NCI-H526 (cell line): ENCODE measurements at regions not wholly inside any gene's neighbourhood (a gene's known extent, or its start where the extent isn't known, plus 50 kb on each side); places are given as distances from the start of the nearest gene placed in this dataset.
A peak's percentile ranks its signal among the peaks of the same experiment; 100 is the strongest.
"Not testable (repeated sequence)": the region's sequence is repeated elsewhere in the genome, so short reads cannot be mapped to it uniquely, and the experiment has no call there.

Experiments
- DNase-seq, 2 experiments: peaks; one replicate each; lab custom pipeline; 2025; lab: John Stamatoyannopoulos, UW

DNA sequence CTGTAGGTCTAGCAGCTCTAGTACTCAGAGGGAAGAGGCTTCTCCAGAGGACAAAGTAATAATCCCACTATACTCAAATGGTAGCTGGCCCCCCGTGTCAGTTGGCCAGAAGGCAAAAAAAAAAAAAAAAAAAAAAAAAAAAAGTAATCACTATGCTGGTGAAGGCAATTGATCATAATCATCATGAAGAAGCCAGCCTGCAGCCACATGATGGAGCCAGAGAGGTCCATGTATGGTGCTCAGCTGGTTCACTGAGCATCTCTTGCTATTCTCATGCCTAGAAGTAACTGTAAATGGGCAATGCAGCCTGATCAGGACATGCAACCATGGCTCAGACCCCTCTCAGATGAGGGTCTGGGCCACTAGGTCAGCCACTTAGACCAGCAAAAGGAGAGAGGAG lies 378.8 kb downstream of the MED13L start:
- DNase-seq, result no peak

GRCh38 chr12:115897729-115898128 lies 379.8 kb downstream of the MED13L start:
- no peak for DNase-seq

GRCh38 chr12:115895247-115895646 lies 382.2 kb downstream of the MED13L start:
- DNase-seq, result no peak

- DNase-seq, result no peak
Measured at GRCh38 chr12:115891556-115892164, 385.8 kb downstream of the MED13L start.

DNA sequence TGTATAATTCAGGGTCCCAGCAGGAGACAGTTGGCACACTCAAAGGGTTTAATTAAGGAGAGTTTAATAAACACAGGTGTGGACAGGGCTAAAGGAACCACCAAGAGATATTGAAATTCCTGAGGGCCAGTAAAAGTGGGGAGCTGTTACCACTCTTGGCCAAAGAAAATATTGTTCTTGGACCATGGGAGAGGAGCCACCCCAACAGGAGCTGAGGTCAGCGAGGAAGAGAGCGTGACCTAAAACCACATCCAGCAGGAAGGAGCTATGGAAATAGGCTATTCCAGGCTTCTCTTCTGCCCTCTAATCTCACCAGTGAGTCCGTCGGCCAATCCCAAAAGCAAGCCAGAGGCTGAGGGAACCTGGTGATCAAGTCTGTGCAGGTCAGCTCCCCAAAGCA lies 390.8 kb downstream of the MED13L start:
- no peak for DNase-seq

GRCh38 chr12:115885040-115885690 lies 392.3 kb downstream of the MED13L start:
- DNase-seq, result peak; percentile 43 to 74

DNA sequence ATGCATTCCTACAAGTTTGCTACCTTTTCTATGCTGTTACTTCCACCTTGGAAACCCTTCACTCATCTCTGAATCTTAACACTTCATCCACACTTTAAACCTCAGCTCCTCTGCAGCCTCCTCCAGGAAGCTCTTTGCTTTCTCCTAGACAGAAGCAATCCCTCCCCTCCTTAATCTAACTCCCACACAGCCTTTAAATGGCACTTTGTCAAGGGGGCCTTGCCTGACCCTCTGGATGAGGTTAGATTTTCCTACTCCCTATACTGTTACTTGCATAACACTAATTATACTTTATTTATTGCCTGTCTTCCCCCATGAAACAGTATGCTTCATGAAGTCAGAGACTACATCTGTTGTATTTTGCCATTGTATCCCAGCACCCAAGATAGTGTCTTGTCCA lies 394.6 kb downstream of the MED13L start:
- no peak for DNase-seq

GRCh38 chr12:115880238-115880637 lies 397.3 kb downstream of the MED13L start:
- no peak for DNase-seq

DNA sequence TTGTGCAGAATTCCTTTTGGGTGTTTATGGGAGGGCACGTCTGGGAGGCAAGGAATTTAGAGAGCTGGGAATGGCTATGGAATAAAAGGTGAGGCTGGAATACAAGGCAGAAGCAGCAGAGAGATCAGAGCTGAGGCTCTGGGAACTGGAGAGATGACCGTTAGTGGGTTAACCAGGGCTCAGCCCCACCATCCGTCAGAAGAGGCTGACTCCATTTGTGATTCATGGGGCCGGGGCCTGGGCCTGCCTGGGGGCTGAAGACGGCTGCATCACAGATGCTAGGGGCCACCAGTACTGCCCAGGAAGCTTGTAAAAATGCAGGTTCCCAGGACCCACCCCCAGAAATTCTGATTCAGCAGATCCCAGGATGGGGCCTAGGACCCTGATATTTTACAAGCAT lies 398.1 kb downstream of the MED13L start:
- no peak for DNase-seq

DNA sequence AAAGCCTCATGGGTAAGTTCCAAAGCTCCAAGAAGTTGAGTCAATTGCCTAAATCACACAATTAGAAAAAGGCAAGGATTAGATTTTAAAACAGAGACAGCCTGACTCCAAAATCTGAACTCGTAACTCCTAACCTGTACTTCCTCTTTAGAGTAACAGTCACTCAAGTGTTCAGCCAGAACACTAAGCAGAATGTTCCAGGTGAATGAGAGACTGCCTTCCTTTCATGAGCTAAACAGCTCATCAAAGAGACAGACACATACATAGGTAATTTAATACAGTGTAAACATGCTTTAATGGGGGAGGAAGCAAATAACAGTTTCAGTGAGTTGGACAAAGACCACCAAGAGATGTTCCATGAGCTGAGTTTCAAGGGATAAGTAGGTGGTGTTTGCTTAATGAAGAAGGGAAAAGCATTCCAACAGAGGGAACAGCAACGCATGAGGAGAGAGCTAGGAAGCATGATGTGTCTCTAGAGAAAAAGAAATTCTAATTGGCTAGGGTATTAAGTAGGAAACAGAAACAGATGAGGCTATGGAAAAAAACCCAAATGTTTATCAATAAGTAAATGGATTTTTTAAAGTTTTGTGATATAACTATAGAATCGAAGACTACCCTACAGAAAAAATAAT lies 403.9 kb downstream of the MED13L start:
- DNase-seq, result peak; percentile 27 to 33

- peak; percentile 53 to 63 for DNase-seq
Measured at GRCh38 chr12:115872919-115873357, 404.6 kb downstream of the MED13L start.

- peak in 1 of 2 experiments; percentile 14 for DNase-seq
Measured at GRCh38 chr12:115872212-115872611, 405.3 kb downstream of the MED13L start.

DNA sequence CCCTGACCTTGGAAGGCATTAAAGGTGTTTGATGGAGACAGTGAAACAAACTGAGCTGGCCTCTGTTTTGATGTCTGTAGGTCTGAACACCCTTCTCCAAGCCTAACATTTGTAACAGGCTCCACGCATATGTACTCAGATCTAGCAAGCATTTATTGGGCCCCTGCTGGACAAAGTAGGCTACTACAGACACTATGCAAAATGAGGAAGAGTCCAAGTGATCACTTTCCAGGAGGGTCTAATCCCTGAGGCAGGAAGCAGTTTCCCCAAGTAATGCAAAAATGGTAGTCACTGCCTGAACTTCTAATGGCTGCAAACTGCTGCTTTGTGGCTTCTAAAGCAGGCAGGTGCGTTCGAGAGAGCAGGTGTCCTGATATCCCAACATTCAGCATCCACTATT lies 405.8 kb downstream of the MED13L start:
- peak; percentile 66 to 84 for DNase-seq

DNA sequence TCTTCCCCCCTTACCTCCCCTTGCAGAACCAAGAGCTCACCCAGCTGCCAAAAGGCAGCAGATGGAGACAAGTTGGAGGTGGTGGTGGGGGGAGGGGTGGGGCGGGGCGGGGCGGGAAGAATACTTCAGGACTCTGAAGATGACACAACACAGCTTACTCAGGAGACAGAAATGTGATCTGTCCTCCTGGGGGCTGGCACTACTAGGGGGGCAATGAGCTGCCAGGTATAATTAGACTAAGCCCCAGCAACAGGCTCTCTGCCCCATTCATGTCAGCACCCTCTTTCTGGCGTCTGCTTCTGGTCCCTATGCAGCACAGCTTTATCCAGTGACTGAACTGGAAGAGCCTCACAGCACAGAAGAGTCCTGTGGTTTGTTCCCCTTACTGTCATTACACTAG lies 407.0 kb downstream of the MED13L start:
- no peak for DNase-seq

- no peak for DNase-seq
Measured at GRCh38 chr12:115870021-115870420, 407.5 kb downstream of the MED13L start.

DNA sequence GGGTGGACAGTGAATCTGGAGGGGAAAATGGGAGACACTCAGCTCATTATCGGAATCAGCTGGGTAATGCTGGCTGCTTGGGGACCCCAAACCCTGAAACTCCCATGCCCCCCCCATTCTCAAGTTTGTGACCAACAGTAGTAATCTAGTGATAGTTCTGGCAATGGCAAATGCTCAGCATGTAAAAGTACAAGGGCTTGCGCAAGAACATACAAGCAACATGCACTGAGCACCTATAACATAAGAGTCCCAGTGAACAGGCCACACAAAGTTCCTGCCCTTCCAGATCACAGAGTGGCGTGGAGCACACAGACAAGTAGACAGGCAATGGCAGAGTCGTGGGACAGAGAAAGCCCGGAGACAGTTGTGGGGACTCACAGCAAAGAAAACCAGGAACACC lies 407.9 kb downstream of the MED13L start:
- DNase-seq, result no peak

- no peak for DNase-seq
Measured at GRCh38 chr12:115868624-115869023, 408.9 kb downstream of the MED13L start.

GRCh38 chr12:115867854-115868253 lies 409.6 kb downstream of the MED13L start:
- peak in 1 of 2 experiments; percentile 3 for DNase-seq

DNA sequence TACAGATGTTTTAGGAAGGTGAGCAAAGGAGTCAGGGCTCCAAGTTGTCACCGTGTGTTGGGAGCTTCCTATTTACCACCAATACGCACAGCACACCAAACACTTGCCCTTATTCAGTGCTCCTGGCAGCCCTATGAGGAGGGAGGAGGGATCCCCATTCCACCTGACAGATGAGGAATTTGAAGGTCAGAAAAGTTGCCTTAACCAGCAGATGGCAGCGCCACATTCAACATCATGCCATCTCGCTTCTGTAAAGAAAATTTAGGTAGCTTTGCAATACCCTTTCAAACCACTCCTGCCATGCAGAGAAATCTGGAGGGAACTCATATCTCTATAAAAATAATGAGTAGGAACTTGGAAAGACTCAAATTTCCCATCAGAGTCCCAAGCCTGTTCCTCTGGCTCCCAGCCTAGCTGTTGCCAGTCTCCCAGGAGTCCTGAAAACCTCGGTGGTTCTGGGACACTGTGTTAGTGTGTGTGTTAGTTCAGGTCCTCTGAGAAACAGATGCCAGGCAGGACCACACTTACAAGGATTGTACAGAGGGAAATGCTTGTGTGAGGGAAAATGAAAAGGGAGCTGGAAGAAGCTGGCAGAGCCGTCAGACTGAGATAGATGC lies 410.5 kb downstream of the MED13L start:
- peak in 1 of 2 experiments; percentile 26 for DNase-seq

DNA sequence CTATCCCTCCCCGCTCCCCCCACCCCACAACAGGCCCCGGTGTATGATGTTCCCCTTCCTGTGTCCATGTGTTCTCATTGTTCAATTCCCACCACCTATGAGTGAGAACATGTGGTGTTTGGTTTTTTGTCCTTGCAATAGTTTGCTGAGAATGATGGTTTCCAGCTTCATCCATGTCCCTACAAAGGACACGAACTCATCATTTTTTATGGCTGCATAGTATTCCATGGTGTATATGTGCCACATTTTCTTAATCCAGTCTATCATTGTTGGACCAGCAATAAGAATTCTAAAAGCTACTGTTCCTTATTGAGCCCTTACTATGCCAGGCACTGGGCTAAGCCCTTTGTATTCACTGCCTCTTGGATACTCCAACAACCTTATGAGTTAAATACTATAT lies 411.2 kb downstream of the MED13L start:
- not testable (repeated sequence) for DNase-seq

DNA sequence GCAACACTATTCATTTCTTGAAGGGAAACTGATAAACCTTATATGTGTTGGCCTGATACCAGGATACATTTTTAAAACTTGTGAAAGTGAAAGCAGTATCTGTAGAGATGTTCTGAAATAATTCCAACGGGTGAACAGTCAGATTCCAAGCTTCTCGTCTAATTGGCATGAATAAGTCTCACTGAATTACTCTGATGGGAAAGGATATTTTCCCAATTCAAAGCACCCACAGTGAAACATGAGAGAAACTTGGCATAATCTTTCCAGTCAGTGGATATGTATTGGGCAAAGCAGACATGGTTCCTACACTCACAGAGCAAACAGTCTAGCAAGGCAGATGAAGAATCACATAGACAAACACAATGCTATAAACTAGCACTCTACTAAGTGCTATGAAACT lies 413.1 kb downstream of the MED13L start:
- DNase-seq, result no peak

DNA sequence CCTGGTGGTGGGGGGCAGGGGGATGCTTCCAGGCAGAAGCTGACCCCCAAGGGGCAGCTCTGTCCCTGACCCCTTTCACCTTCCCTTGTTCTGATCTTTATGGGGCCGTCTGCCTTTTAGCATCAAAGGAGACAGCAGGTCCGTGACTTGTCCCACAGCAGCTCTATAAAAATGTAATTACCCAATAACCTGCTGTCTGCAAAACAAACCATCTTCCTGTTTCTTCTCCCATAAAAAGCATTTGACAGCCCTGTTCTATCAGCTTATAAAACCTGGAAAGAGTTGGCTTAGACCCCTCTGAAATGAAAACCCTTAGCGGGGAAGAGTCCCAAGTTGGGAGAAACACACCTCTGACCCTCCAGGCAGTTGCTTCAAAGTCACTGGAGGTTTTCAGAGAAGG lies 416.9 kb downstream of the MED13L start:
- DNase-seq, result no peak

DNA sequence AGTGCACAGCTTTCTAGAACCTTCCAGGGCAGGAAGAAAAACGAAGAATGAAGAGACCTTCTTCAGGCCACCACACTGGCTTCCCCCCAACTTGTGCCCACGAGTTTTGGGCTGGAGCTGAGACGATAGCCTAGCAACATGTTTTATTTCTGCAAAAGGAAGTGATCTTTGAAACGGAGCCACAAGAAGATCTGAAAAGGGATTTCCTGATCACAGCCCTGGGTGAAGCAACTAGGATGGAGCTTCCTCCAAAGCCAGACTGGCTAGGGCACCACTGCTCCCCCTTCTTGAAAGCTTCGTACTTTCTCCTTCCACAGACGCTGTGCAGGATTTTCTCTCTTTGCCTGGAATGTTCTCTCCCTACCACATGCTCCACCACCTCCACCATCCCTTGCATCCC lies 418.3 kb downstream of the MED13L start:
- no peak for DNase-seq
